ENCODE measurements at regions not wholly inside any gene's neighbourhood (a gene's known extent, or its start where the extent isn't known, plus 50 kb on each side); places are given as distances from the start of the nearest gene placed in this dataset.
A peak's percentile ranks its signal among the peaks of the same experiment; 100 is the strongest.

DNA sequence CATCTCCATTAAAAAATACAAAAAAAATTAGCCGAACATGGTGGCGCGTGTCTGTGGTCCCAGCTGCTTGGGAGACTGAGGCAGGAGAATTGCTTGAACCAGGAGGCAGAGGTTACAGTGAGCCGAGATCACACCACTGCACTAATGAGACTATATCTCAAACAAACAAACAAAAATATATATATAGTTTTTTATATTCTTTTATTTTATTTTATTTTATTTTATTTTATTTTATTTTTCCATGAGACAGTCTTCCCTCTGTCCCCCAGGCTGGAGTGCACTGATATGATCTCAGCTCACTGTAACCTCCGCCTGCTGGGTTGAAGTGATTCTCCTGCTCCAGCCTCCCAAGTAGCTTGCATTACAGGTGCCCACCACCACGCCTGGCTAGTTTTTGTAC is 79.5 kb downstream of the IRF2BPL start:
- DNase-seq (ENCODE audit: low read depth), result no peak

GRCh38 chr14:76948213-76948947 is 80.1 kb downstream of the IRF2BPL start:
- no peak for DNase-seq (ENCODE audit: low read depth)

- no peak for DNase-seq (ENCODE audit: low read depth)
Observed at GRCh38 chr14:76947838-76948184, 80.7 kb downstream of the IRF2BPL start.

- DNase-seq (ENCODE audit: low read depth), result peak; percentile 89
Observed at GRCh38 chr14:76947078-76947837, 81.2 kb downstream of the IRF2BPL start.

DNA sequence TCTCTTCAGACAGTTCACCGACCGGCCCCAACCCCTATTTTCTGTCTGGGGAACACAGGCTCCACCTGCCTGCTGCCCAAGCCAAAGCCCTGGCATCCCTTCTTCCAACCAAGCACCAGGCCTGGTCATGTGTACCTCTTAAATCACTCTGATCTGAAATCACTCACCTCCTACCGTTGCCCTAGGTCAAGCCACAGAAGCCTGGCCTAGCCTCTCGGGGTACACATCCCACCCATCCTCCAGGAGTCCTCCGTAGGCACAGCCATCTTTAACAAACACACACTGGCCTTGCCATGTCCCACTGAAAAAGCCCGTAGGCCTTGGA is 81.8 kb downstream of the IRF2BPL start:
- DNase-seq (ENCODE audit: low read depth), result no peak

GRCh38 chr14:76943072-76943471 is 85.4 kb downstream of the IRF2BPL start:
- no peak for DNase-seq (ENCODE audit: low read depth)

DNA sequence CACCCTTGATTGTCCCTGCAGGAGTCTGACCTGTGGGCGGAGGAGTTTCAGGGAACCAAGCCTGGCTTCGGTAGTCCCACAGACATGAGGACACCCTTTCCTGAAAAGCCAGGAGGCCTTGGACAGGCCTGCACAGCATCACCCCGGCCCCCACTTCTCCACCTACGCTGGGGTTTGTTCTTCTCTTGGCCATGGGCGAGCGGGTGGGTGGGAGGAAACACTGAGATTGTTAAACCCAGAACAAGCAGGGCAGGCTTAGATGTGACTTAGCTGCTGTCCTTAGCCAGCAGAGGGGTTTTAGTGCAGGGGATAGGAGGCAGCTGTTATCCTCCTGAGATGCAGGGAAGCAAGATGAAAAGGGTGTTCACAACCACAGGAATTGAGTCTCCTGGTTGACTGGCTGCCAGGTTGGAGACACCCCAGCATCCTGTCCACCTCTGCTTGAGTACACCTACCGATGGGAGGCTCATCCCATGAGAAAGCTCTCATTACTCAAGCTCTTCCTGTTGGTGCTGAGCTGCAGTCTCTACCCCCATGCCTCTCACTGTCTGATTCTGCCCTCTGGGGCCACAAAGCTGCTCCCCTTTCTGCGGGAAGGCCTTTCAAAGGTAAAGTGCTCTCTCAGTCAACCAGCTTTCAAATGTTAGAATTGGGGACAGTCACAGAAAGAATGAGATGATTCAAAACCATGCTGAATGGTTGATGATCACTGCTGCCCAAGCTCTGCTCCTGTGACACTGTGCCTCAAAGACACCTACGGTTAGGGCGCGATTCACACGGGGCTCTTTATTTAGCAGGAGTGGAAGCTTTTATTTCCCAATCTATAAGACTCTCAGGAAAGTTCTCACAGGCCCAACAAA is 86.3 kb downstream of the IRF2BPL start:
- no peak for DNase-seq (ENCODE audit: low read depth)

GRCh38 chr14:76941544-76941943 is 87.0 kb downstream of the IRF2BPL start:
- no peak for DNase-seq (ENCODE audit: low read depth)

- no peak for DNase-seq (ENCODE audit: low read depth)
Observed at GRCh38 chr14:76940021-76940760, 88.3 kb downstream of the IRF2BPL start.

DNA sequence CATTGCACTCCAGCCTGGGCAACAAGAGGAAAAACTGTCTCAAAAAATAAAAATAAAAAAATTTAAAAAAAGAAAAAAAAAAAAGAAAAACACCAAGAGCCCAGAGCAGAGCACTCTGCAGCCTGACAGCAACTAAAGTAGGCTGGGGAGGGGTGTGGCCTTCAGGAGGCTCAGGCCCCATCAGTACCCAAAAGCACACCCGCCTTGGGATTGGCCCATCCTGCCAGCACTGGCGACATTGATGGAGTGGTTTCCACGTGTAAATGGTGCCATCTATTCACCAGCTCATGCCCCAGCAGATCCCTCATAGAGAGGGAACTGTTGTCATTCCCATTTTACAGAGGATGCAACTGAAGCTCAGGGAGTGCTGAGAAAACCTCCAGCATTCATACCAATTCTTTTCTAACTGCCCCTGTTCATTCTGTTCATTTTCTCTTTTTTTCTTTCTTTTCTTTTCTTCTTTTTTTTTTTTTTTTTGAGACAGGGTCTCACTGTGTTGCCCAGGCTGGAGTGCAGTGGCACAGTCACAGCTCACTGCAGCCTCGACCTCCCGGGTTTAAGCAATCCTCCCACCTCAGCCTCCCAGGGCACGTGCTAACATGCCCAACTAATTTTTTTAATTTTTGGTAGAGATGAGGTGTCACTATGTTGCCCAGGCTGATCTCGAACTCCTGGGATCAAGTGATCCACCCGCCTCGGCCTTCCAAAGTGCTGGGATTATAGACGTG is 89.3 kb downstream of the IRF2BPL start:
- DNase-seq (ENCODE audit: low read depth), result no peak

DNA sequence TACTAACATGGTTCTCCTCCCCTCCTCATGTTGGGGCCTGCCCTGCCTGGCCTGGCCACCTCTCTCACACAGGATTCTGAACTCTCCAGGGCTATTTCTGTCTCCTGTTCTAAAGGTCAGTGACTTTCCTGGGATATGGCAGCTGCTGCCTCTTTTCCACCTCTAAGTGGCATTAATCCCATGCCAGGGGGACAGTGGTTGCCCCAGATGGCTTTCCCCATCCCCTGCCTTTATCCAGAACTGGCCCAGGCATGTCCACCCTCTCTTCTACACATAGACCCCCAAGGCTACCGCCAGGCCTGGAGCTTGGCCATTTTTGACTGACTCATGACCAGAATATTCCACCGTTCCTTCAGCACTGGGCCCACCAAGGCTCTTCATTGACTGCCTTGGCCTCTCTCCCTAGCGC is 90.4 kb downstream of the IRF2BPL start:
- DNase-seq (ENCODE audit: low read depth), result peak; percentile 57

DNA sequence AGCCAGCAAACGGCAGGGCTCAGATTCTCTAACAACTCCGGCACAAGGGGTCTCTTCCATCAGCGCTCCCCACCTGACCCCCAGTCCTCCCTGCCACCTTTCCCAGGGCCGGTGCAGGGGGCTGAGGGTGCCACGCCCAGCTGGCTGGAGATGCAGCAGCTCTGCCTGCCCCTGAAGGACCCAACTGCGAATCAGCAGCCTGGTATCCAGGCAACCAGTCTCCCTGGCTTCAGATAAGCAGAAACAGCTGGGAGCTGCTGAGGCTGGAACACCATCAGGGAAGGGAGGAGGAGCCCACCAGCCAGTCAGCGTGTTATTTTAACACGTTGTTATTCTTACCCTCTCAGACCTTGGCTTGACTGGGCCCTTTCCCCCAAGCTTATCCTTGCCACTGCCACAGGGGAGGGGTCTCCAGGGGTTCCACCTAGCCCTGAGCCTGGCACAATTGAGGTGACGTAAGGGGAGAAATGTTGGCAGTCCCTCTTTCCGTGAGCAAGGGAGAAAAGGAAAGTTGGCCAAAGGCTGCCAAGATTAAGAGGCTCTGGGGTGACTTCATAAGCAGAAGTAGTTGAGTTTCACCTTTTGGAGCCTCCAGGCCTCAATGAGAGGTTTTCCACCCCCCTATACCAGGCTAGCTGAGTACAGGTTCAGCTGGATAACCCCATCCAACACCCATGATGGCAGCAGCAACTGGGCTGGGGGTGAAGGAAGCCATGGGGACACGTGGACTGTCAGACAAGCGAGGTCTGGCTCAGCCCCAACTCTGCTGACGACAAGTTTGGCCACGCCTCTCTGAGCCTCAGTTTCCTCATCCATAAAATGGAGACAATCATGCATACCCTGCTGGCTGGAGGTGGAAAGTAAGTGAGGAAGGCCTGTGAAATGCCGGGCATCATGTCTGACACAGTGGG is 91.1 kb downstream of the IRF2BPL start:
- peak; percentile 96 for DNase-seq (ENCODE audit: low read depth)

DNA sequence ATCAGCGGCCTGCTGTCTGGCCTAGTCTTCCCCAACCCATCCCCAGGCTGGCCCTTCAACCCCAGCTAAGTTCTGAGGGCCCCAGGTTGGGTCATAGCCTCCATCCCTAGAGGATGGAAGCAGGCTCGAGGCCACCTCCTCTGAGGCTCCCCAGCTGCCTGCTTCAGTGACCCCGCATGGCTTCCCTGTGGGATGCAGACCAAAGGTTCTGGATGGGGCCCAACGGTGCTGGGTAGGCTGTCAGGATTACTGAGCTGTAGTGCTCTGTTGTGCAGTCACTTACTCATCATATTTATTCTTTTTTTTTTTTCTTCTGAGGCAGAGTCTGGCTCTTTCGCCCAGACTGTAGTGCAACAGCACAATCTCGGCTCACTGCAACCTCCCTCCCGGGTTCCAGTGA is 92.0 kb downstream of the IRF2BPL start:
- DNase-seq (ENCODE audit: low read depth), result peak; percentile 37

DNA sequence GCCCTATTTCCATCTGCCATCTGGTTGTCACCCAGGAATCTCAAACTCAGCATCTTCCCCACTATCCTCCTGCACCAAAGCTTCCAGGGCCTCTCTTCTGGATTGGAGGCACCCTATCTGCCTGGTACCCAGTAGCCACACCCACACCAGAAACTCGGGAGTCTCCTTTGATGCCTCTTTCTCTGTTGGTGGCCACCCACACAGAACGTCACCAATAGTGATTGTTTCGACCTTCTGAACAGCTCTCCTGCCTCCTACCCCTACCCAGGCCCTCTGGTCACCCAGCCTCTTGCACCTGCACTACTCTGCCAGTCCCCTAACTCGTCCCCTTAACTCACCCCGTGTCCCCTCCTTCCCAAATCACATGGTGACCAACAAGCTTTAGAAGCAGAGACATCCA is 95.0 kb downstream of the IRF2BPL start:
- no peak for DNase-seq (ENCODE audit: low read depth)

DNA sequence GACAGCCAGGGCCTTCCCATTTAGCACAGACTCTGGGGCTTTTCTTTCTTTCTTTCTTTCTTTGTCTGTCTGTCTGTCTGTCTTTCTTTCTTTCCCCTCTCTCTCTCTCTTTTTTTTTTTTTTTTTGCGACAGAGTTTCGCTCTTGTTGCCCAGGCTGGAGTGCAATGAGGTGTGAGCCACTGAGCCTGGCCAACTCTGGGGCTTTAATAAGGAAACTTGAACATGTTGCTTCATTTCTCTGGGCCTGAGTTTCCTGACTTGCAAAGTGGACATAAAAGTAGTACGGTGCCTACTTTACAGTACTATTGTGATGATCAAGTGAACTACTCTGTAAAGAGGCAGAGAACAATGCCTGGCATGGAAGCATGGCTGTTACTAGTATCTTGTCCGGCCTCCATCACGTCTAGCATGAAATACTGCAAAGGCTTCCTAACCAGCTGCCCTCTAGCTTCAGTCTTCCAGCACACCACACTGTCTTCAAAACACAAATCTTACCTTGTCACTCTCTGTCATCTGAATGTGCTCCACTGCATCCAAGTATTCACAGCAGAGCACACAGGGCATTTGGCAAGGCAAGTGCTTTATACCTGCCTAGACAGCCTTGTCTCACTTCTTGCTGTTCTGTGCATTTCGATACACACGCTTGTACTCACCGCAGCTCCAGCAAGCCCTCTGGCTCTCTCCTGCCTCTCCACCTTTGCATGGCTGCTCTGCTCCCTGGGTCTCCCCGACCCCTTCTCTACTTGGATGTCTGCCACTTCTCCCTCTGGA is 96.7 kb downstream of the IRF2BPL start:
- no peak for DNase-seq (ENCODE audit: low read depth)

DNA sequence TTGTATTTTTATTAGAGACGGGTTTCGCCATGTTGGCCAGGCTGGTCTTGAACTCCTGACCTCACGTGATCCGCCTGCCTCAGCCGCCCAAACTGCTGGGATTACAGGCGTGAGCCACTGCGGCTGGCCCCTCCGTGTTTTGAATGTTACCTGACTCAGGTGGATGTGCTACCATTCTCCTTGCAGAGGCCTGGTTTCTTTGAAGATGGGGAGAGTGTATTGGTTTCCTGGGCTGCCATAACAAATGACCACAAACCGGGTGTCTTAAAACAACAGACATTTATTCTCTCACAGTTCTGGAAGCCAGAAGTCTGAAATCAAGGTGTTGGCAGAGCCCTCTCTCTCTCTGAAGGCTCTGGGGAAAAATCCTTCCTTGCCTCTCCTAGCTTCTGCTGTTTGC is 98.0 kb downstream of the IRF2BPL start:
- DNase-seq (ENCODE audit: low read depth), result no peak

DNA sequence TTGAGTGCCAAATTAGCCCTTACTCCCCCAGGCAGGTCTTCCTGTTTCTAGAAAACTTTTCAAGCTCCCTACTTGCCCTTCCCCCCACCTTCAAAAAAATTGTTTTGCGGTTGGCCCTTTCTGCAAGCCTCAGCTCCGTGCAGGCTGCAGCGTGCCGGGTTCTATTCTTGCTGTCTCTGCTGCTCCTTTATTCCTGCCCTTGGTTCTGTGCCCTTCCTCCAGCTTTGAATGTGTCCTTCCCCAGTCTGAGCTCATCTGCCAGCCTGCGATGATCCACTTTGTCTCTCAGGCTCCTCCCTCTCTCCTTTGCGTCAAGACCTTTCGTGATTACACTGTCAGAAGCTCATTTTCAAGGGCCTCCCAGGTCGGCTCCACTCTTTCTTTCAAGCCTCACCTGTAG is 98.6 kb downstream of the IRF2BPL start:
- DNase-seq (ENCODE audit: low read depth), result no peak

- DNase-seq (ENCODE audit: low read depth), result no peak
Observed at GRCh38 chr14:76927971-76928700, 100.4 kb downstream of the IRF2BPL start.

Data from LHCN-M2 (cell line).